ENCODE measurements at regions not wholly inside any gene's neighbourhood (a gene's known extent, or its start where the extent isn't known, plus 50 kb on each side); places are given as distances from the start of the nearest gene placed in this dataset.

DNA sequence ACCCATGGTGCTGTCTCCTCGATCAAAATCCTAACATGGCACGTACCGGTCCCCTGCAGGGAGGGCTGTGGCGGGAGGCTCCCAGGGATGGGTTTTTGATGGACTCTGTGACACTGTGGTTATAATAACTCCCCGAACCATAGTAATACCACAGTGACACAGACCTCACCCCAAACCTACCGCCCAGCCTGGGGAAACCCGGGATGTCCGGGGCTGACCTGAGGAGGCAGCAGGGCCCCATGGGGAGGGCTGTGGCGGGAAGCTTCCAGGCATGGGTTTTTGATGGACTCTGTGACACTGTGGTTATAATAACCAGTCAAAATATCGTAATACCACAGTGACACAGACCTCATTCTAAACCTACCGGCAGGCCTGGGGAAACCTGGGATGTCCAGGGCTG lies 378.0 kb downstream of the TMEM121 start:
- H2AFZ ChIP-seq: no peak overlapping the region
- H3K4me1 ChIP-seq (ENCODE audit: insufficient read depth): no peaks in the 10 kb centered on the region
- Mint-ChIP-seq H3K36me3 (ENCODE audit: low read depth) (peaks cover 34% of the 10 kb centered on the region), H3K4me3 (no peak overlapping the region), H3K9me3 (peaks cover 86% of the 10 kb centered on the region), H3K27me3 (ENCODE audit: insufficient read depth, low read depth, poor library complexity) (peaks cover 4% of the 10 kb centered on the region), H3K27ac (no peak overlapping the region), H3K4me1 (no peaks in the 10 kb centered on the region)
- H3K79me2 ChIP-seq (replicated peaks; ENCODE audit: insufficient read depth): no peaks in the 10 kb centered on the region
- ATAC-seq (no peak), DNase-seq (ENCODE audit: low spot score) (no peak)
- TF ChIP-seq, protein P1, sequence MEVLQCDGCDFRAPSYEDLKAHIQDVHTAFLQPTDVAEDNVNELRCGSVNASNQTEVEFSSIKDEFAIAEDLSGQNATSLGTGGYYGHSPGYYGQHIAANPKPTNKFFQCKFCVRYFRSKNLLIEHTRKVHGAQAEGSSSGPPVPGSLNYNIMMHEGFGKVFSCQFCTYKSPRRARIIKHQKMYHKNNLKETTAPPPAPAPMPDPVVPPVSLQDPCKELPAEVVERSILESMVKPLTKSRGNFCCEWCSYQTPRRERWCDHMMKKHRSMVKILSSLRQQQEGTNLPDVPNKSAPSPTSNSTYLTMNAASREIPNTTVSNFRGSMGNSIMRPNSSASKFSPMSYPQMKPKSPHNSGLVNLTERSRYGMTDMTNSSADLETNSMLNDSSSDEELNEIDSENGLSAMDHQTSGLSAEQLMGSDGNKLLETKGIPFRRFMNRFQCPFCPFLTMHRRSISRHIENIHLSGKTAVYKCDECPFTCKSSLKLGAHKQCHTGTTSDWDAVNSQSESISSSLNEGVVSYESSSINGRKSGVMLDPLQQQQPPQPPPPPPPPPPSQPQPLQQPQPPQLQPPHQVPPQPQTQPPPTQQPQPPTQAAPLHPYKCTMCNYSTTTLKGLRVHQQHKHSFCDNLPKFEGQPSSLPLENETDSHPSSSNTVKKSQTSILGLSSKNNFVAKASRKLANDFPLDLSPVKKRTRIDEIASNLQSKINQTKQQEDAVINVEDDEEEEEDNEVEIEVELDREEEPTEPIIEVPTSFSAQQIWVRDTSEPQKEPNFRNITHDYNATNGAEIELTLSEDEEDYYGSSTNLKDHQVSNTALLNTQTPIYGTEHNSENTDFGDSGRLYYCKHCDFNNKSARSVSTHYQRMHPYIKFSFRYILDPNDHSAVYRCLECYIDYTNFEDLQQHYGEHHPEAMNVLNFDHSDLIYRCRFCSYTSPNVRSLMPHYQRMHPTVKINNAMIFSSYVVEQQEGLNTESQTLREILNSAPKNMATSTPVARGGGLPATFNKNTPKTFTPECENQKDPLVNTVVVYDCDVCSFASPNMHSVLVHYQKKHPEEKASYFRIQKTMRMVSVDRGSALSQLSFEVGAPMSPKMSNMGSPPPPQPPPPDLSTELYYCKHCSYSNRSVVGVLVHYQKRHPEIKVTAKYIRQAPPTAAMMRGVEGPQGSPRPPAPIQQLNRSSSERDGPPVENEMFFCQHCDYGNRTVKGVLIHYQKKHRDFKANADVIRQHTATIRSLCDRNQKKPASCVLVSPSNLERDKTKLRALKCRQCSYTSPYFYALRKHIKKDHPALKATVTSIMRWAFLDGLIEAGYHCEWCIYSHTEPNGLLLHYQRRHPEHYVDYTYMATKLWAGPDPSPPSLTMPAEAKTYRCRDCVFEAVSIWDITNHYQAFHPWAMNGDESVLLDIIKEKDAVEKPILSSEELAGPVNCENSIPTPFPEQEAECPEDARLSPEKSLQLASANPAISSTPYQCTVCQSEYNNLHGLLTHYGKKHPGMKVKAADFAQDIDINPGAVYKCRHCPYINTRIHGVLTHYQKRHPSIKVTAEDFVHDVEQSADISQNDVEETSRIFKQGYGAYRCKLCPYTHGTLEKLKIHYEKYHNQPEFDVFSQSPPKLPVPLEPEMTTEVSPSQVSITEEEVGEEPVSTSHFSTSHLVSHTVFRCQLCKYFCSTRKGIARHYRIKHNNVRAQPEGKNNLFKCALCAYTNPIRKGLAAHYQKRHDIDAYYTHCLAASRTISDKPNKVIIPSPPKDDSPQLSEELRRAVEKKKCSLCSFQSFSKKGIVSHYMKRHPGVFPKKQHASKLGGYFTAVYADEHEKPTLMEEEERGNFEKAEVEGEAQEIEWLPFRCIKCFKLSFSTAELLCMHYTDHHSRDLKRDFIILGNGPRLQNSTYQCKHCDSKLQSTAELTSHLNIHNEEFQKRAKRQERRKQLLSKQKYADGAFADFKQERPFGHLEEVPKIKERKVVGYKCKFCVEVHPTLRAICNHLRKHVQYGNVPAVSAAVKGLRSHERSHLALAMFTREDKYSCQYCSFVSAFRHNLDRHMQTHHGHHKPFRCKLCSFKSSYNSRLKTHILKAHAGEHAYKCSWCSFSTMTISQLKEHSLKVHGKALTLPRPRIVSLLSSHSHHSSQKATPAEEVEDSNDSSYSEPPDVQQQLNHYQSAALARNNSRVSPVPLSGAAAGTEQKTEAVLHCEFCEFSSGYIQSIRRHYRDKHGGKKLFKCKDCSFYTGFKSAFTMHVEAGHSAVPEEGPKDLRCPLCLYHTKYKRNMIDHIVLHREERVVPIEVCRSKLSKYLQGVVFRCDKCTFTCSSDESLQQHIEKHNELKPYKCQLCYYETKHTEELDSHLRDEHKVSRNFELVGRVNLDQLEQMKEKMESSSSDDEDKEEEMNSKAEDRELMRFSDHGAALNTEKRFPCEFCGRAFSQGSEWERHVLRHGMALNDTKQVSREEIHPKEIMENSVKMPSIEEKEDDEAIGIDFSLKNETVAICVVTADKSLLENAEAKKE (CRISPR knock-in tag; IDR thresholded peaks at IDR 0.05): no peak
- TF ChIP-seq CREB1 (CRISPR knock-in tag; IDR thresholded peaks at IDR 0.05; ENCODE audit: low read depth) (no peak), STAT1 (IDR thresholded peaks at IDR 0.05; ENCODE audit: unreplicated experiment) (no peak), POLR2AphosphoS5 (IDR thresholded peaks at IDR 0.05; ENCODE audit: low read depth) (no peak), ZNF114 (CRISPR knock-in tag; IDR thresholded peaks at IDR 0.05) (no peak), EZH2phosphoT487 (IDR thresholded peaks at IDR 0.05; ENCODE audit: unreplicated experiment) (no peak), ZNF331 (CRISPR knock-in tag; IDR thresholded peaks at IDR 0.05; ENCODE audit: low read depth) (no peak), NANOG (IDR thresholded peaks at IDR 0.05; ENCODE audit: borderline replicate concordance) (no peak)
- TF ChIP-seq, protein P2, sequence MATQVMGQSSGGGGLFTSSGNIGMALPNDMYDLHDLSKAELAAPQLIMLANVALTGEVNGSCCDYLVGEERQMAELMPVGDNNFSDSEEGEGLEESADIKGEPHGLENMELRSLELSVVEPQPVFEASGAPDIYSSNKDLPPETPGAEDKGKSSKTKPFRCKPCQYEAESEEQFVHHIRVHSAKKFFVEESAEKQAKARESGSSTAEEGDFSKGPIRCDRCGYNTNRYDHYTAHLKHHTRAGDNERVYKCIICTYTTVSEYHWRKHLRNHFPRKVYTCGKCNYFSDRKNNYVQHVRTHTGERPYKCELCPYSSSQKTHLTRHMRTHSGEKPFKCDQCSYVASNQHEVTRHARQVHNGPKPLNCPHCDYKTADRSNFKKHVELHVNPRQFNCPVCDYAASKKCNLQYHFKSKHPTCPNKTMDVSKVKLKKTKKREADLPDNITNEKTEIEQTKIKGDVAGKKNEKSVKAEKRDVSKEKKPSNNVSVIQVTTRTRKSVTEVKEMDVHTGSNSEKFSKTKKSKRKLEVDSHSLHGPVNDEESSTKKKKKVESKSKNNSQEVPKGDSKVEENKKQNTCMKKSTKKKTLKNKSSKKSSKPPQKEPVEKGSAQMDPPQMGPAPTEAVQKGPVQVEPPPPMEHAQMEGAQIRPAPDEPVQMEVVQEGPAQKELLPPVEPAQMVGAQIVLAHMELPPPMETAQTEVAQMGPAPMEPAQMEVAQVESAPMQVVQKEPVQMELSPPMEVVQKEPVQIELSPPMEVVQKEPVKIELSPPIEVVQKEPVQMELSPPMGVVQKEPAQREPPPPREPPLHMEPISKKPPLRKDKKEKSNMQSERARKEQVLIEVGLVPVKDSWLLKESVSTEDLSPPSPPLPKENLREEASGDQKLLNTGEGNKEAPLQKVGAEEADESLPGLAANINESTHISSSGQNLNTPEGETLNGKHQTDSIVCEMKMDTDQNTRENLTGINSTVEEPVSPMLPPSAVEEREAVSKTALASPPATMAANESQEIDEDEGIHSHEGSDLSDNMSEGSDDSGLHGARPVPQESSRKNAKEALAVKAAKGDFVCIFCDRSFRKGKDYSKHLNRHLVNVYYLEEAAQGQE (IDR thresholded peaks at IDR 0.05; ENCODE audit: unreplicated experiment): no peak
- no peak overlapping the region for H3K27ac ChIP-seq (ENCODE audit: low read depth)
- no peaks in the 10 kb centered on the region for H3K36me3 ChIP-seq (ENCODE audit: insufficient read depth)
- no peaks in the 10 kb centered on the region for H4K20me1 ChIP-seq (replicated peaks; ENCODE audit: insufficient read depth)
- H3K4me2 ChIP-seq: no peak overlapping the region
- no peaks in the 10 kb centered on the region for H3K9me2 ChIP-seq (ENCODE audit: insufficient read depth)
- no peaks in the 10 kb centered on the region for H3F3A ChIP-seq (replicated peaks; ENCODE audit: low read depth)
- no peak overlapping the region for H3K4me3 ChIP-seq
- no peaks in the 10 kb centered on the region for H3K27me3 ChIP-seq (ENCODE audit: insufficient read depth)
